T47D (cell line): ENCODE measurements at regions not wholly inside any gene's neighbourhood (a gene's known extent, or its start where the extent isn't known, plus 50 kb on each side); places are given as distances from the start of the nearest gene placed in this dataset.

ENCODE experiments used
- DNase-seq, 2 experiments: peaks; one replicate each; pipeline versions ENCODE4 v3.0.0 to v3.0.0-alpha.2; 2011 to 2012; ENCODE audit warnings: low read depth in 1 of 2, low spot score in 1 of 2
- JUND ChIP-seq: IDR thresholded peaks from 2 replicates; pipeline ENCODE4 v1.6.1; 2012; ENCODE audit warnings: low read depth
- in situ Hi-C: cut with HindIII; loops from 2 replicates; pipeline ENCODE4 v1.10.0; 2016; ENCODE audit warnings: low sequenced_read_pairs, low pct_unique_long_range_greater_than_20kb

DNA sequence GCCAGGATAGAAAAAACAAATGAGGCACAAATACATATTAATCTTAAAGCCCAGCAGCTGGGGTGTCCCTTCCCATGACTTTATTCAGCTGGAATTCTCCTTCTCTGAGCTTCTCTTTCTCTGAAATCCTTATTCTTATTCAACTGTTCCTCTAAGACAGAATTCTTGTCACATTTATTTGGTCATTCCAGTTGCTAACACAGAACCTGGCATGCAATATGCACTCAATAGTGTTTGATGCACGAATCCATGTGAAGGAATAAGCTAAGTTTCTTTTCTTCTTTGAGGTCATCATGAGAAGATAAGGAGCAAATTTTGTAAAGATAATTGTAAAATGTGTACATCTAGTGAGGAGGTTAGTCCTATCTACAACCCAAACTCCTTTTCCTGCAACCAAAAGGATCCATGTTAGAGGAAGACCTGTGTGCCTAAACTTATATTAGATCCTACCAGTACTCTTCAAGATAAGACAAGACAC, 154.2 kb upstream of the KCNMB2 start:
- in situ Hi-C loops, result no loop called here
- no peak for DNase-seq
- no peak for TF ChIP-seq JUND

DNA sequence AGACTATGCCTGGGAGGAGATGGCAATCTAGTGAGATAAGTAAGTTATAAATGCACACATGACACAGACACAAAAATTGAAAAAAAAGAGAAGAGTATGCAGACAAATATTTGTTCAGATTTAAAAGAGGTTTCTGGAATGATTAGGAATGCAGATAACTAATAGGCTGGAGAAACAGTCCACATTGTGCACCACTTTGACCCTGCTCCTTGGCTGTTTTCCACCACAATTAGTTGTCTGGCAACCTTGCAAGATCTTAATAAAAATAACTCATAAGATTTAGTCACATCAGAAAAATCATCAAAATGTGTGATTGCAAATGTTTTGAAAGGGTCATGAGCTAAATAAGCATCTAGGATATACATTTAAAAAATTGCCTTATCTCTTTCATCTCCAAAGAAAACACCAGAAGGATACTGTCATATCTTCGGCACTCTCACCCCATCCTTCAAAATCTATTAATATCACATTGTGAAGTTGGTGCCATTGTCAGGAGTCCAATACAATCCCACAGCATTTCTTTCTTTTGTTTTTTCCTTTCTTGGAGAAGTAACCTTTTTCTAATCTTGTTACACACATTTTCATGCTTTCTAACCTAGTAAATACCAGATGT, 153.7 kb upstream of the KCNMB2 start:
- peak in 1 of 2 experiments; percentile 54 for DNase-seq
- in situ Hi-C loops, result no loop called here
- peak; percentile 81 for TF ChIP-seq JUND

DNA sequence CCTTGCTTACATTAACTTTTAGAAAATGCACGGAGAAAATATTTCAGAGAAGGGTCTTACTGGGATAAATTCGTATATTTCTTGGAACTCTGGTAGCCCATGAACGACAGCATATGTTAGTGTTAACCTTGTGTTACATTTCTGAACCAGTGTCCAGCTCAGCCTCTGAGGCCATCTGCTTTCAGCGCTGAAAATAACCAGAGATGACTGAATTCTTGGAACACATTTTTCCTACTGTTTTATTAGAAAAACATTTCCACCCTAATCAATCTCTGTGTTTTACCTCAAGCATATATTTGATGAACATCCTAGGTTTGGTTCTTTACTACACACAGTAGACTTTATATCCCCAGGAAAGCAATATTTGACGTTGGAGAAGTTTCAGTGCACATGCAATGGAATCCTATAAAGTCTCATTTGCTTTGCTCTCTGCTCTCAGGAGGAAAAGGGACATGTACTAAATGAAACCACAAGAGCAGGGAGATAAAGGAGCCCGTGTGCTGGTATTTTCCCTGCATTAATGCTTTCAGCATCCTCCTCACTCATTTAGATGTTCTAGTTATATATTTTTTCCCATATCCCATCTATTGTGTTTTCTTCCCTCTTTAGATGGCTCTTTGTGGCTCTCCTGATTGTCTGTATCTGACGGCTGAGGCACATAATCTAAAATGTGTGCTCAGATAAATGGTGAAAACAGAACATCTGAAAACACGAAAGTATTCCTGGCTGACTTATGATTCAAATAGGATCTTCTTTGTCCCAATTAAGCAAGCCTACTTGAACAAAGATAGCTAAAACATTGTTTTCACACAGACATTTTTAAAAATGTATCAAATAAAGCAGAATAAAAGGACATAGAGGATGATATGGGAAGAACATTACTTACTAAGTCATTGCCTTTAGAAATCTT, 151.7 kb upstream of the KCNMB2 start:
- TF ChIP-seq JUND, result no peak
- no peak for DNase-seq
- in situ Hi-C loops, result no loop called here

DNA sequence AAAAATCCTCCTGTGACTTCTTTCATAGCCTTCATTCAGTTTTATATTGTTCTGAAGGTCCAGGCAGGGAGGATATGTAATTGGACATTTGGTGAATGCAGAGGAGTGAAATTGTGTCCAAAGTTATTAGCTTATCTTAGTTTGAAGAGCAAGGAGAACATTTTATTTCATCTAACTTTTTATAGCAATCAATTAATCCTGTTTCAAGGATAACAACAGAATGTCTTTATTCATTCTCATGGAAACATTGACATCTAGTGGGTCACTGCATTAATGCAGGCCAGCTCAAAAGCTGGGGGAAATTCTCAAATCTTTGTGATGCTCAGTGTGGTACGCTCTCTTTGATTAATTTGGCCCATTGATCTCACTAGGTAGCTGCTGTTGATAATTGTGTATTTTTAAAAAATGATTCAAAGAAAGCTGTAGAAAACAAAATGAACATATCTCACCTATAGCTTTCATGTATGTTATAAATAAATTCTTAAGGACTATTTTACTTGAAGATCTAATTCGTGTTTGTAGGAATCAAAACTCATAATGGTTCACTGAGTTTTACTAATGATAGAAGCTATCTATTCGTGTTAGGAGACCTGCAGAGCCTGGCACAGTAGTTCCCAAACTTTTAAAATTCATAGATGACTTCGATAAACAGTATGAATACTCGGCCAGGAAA, 150.8 kb upstream of the KCNMB2 start:
- no peak for TF ChIP-seq JUND
- in situ Hi-C loops, result no loop called here
- peak; percentile 33 to 80 for DNase-seq

DNA sequence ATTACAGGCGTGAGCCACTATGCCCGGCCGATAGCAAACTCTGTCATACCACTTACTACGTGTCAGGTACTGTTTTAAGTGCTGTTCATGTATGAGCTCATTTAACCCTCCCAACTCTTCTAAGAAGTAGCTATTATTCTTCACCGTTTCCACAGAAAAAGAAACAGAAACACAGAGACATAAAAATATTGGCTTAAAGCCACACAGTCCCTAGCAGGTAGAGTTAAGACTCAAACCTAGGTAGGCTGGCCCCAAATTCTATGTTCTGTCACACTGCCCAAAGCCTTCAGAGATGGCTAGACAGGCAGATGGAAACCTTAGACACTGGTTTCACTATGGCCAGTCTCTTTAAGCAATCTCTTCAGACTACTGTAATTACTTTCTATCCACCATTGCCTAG, 149.8 kb upstream of the KCNMB2 start:
- no peak for DNase-seq
- in situ Hi-C loops, result no loop called here
- TF ChIP-seq JUND, result no peak

DNA sequence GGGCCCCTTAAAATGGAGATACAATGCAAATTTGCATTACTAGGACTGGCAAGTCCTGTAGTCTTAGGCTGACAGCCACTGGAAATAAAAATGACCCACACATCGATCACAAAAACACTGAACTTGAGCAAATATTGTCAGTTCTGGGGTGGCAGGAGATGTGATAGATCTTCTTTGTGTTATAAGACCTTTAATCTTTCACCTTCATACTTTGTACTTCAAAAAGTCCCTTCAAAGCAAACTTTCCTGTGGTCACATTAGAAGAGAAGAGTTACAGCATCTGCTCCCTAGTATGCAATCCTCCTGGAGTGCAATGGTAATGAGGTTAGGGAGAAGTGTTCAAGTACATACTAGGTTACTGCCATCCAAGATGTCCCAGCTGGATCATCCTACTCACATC, 149.4 kb upstream of the KCNMB2 start:
- TF ChIP-seq JUND, result no peak
- no peak for DNase-seq
- in situ Hi-C loops, result no loop called here

DNA sequence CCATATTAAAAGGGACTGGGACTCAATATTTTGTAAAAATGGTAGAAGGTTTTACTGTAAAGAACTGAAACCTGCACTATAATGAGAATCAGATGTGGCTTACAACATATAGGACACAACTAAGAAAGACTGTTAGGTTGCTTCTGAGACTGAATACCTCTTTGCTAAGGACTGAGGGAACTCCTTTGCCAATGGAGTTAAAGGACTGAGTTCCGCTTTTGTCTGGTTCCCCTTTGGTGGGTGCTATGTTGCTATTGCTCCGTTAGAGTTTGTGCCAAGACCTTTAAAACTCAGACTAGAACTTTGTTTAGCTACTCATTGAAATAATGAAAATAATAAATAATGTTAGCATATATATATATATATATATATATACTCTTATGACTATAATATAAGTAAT, 147.8 kb upstream of the KCNMB2 start:
- no peak for TF ChIP-seq JUND
- DNase-seq, result no peak
- in situ Hi-C loops, result no loop called here

DNA sequence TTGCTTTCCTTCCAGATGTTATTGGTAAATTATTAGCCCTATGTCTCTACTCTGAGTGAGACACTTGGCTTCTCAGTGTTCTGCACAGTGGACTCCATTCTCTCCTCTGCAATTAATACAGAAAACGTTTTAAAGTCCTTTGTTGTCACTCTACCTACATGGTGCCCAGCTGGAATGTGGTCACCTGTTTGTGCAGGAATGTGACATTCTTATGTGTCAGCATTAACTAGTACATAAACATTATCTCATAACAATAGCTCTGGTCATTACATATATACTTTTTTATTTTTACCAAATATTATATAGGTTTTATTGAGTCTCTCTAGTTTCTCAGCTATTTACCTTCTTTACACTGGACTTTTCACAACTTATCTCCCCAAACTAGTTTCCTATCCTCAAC, 147.0 kb upstream of the KCNMB2 start:
- TF ChIP-seq JUND, result no peak
- peak in 1 of 2 experiments; percentile 46 for DNase-seq
- in situ Hi-C loops, result no loop called here

DNA sequence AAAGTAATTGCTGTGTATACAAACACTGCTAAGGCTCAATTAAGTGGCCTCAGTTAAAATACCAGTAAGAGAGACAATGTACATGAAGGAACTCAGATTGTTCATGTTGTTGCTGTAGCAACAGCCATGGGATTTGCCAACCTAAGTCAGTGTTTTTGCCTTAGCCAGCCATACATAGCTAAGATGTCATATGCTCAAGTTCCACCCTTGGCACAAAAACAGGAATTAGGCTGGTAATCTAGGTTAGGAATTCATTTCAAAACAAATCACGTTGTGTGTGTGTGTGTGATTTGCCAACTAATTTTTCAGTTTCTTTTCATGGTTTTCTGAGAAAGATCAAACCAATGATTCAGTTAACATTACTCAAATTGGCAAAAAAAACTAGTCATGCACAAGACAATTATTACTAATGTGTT, 143.7 kb upstream of the KCNMB2 start:
- no peak for TF ChIP-seq JUND
- no peak for DNase-seq
- in situ Hi-C loops, result no loop called here

DNA sequence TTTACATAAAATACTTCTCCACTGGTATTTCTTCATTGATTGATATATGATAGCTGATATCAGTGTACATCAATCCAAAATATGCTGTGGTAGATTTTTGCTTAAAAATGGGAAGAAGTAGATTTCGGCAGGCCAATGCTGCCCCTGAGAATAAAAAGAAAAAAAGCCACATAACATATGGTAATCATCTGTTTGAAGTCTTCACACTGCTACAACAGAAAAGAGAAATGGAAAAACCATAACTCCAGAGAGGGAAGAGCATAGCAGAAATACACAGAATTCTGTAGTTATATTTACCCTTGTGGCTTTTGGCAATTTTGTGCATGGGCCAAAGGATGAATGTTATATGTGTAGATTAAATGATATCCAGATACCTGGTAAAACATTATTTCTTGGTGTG, 143.1 kb upstream of the KCNMB2 start:
- no peak for TF ChIP-seq JUND
- in situ Hi-C loops, result no loop called here
- DNase-seq, result no peak

DNA sequence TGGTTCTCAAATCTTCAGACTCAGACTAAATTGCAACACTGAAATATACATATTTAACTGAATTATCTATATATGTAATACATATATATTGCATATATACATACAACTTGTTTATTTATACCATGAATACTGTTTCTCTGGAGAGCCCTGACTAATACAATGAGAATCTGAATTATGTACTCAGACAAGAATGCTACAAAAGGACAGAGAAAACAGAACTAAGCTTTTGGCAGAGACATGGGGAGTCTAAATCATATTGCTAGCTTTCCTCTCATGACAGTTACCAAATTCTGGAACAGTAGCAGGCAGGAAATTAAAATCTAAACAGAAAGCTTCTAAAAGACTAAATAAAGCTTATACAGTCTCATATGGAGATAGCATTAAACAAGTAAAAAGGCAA, 142.4 kb upstream of the KCNMB2 start:
- no peak for TF ChIP-seq JUND
- no peak for DNase-seq
- in situ Hi-C loops, result no loop called here

DNA sequence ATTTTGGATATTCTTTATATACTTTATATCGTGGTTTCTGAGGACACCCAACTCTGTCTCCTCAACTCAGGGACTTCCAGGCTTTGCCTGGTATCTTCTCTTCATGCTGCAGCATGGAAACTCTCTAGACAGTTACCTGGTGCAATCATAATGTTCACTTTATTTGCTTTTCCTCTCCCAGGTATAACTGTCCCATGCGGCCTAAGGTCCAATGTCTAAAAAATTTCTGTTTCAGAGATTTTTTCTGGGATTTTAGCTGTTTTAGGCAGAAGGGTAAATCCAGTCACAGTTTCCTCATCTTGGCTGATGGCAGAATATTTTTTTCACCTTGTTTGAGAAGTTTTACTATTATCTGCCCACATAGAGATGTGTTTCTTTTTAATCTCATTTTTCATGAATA, 139.9 kb upstream of the KCNMB2 start:
- TF ChIP-seq JUND, result no peak
- in situ Hi-C loops, result no loop called here
- DNase-seq, result no peak

DNA sequence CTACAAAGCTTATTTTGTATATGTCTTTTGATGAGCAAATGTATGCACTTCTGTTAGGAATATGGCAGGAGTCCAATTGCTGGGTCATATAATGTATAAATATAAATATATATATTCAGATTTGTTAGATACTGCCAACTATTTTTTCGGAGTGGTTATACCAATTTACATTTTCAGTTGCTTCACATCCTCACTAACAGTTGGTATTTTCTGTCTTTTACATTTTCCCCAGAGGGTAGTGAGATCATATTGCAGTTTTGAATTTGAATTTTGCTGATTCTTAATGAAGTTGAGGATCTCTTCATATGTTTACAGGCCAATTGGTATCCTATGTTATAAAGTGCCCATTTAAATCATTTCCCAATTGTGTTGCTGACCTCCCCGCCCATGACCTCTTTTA, 139.0 kb upstream of the KCNMB2 start:
- in situ Hi-C loops, result no loop called here
- TF ChIP-seq JUND, result no peak
- DNase-seq, result no peak
